Mammary epithelial cell (primary cell): ENCODE measurements at regions not wholly inside any gene's neighbourhood (a gene's known extent, or its start where the extent isn't known, plus 50 kb on each side); places are given as distances from the start of the nearest gene placed in this dataset.

Experiments
- EZH2 ChIP-seq: IDR thresholded peaks from 2 replicates; pipeline ENCODE4 v1.6.1; 2012; ENCODE audit warnings: low read length, inconsistent platforms, borderline replicate concordance
- TF ChIP-seq, protein P1 (sequence below), 2 donors: IDR thresholded peaks in 1 of 2; conservative IDR thresholded peaks in 1 of 2; 2 replicates each; pipeline ENCODE4 v1.5.1; 2011 to 2012; ENCODE audit warnings: inconsistent platforms in 2 of 2, low read length in 2 of 2, mild to moderate bottlenecking in 2 of 2, control low read depth in 1 of 2, low read depth in 1 of 2; ENCODE audit not compliant: insufficient read depth in 1 of 2; ENCODE audit errors: extremely low read depth in 1 of 2

DNA sequence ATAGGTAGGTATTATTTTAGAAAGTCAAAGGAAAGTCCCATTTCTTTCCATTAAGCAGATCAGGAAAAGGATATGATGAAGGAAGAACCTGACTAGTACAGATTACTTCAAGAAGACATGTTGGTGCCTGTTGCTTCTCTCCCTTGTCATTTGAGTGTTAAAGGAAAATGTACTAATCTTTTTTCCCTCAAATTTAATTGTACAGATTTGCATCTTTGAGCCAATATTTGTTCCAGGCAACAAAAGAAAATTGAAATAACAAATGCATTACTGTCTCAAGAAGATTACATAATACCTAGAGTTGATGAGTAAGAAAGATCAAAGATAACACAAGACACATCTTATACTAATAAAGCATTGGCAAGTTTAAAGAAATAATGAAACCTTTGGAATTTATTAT lies 566.9 kb upstream of the ZP4 start:
- TF ChIP-seq, protein P1, sequence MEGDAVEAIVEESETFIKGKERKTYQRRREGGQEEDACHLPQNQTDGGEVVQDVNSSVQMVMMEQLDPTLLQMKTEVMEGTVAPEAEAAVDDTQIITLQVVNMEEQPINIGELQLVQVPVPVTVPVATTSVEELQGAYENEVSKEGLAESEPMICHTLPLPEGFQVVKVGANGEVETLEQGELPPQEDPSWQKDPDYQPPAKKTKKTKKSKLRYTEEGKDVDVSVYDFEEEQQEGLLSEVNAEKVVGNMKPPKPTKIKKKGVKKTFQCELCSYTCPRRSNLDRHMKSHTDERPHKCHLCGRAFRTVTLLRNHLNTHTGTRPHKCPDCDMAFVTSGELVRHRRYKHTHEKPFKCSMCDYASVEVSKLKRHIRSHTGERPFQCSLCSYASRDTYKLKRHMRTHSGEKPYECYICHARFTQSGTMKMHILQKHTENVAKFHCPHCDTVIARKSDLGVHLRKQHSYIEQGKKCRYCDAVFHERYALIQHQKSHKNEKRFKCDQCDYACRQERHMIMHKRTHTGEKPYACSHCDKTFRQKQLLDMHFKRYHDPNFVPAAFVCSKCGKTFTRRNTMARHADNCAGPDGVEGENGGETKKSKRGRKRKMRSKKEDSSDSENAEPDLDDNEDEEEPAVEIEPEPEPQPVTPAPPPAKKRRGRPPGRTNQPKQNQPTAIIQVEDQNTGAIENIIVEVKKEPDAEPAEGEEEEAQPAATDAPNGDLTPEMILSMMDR (conservative IDR thresholded peaks at IDR 0.05 in 1 of 2, IDR thresholded peaks at IDR 0.05 in 1 of 2; ENCODE audit: extremely low read depth in 1 of 2, insufficient read depth in 1 of 2, low read depth in 1 of 2, low read length in 2 of 2), result no peak
- TF ChIP-seq EZH2, result no peak
